ENCODE measurements at regions not wholly inside any gene's neighbourhood (a gene's known extent, or its start where the extent isn't known, plus 50 kb on each side); places are given as distances from the start of the nearest gene placed in this dataset.

DNA sequence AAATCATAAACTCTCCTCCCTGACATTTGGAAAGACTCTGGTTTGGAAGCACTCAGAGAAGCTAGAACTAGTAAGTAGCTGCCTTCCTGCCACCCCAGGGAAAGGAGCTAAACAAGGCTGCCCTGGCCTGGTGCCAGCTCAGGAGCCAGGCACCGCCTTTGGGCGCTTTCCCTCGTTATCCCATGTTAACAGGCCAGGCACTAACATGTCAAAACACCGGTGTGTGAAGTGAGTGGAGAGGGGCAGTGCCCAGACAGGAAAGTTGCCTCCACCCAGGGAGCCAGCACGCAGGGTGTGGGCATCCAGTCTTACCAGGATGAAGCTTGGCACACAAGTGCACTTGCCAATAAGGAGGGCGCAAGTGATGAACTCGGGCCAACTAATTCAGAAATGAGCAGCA is 346.8 kb downstream of the RRAGC start:
- no peak overlapping the region for H3K4me2 ChIP-seq (ENCODE audit: low read length)
- BruUV-seq (replicated peaks) = no TSS peak
- intact Hi-C loops (cut with micrococcal nuclease) = no loop called here

More for the DNA sequence above, 346.8 kb downstream of the RRAGC start:
- Histone ChIP-seq H3K27me3 (ENCODE audit: insufficient read depth, low read length) (peaks cover 54% of the 10 kb centered on the region), H3K27ac (ENCODE audit: low read depth, low read length) (no peak overlapping the region), H3K36me3 (ENCODE audit: control insufficient read depth in 1 of 2, insufficient read depth in 2 of 2, low read length in 2 of 2) (no peaks in the 10 kb centered on the region), H4K20me1 (ENCODE audit: insufficient read depth) (no peaks in the 10 kb centered on the region), H3K4me1 (ENCODE audit: control insufficient read depth in 1 of 2, insufficient read depth in 2 of 2, low read length in 2 of 2) (no peaks in the 10 kb centered on the region), H3K4me3 (replicated peaks in 1 of 2; ENCODE audit: low read depth in 1 of 2, low read length in 2 of 2) (no peak overlapping the region), H3K79me2 (ENCODE audit: insufficient read depth, low read length) (no peaks in the 10 kb centered on the region), H2AFZ (ENCODE audit: low read depth, low read length, poor library complexity, severe bottlenecking) (no peak overlapping the region), H3K9me3 (ENCODE audit: control insufficient read depth in 1 of 2, insufficient read depth in 1 of 2, low read depth in 1 of 2, low read length in 2 of 2) (no peaks in the 10 kb centered on the region), H3K9ac (ENCODE audit: low read length) (no peak overlapping the region), H3K9me2 (ENCODE audit: insufficient read depth) (no peaks in the 10 kb centered on the region)
- ChIA-PET CTCF (interaction anchor here (0.9 to 2.3 kb wide), 2 partner anchors 10 to 23 kb away, joined by 3 to 7 read pairs; no protein-coding TSS in a partner anchor), POLR2A (no interaction called here), RAD21 (ENCODE audit: low non-redundant PET in 1 of 2, low total read pairs in 2 of 2, uncharacterized antibody in 2 of 2, unreplicated experiment in 2 of 2) (no interaction called here)
- DNase-seq (ENCODE audit: low read depth, low spot score) = no peak
- no peak for ATAC-seq
- TF ChIP-seq ATF3 (IDR thresholded peaks at IDR 0.05) = no peak
- TF ChIP-seq REST (IDR thresholded peaks at IDR 0.05; ENCODE audit: low read depth) = no peak
- TF ChIP-seq ZFX (IDR thresholded peaks at IDR 0.05) = no peak
- no peak for TF ChIP-seq JUND (IDR thresholded peaks at IDR 0.05)
- TF ChIP-seq EGR1 (IDR thresholded peaks at IDR 0.05; ENCODE audit: low read depth) = no peak
- TF ChIP-seq POLR2A (IDR thresholded peaks at IDR 0.05; ENCODE audit: borderline replicate concordance, extremely low read depth, insufficient read depth, insufficient read length) = no peak
- TF ChIP-seq ZBTB33 (IDR thresholded peaks at IDR 0.05; ENCODE audit: extremely low read depth, insufficient replicate concordance, low read length) = no peak
- TF ChIP-seq ZNF274 (IDR thresholded peaks at IDR 0.05; ENCODE audit: low read depth, low read length) = no peak
- TF ChIP-seq RAD21 (IDR thresholded peaks at IDR 0.05; ENCODE audit: low read depth) = no peak
- no peak for TF ChIP-seq SP1 (IDR thresholded peaks at IDR 0.05; ENCODE audit: low read depth)
- no peak for TF ChIP-seq TCF7L2 (IDR thresholded peaks at IDR 0.05; ENCODE audit: borderline replicate concordance, extremely low read depth, insufficient read depth, insufficient read length)
- TF ChIP-seq, protein P1, sequence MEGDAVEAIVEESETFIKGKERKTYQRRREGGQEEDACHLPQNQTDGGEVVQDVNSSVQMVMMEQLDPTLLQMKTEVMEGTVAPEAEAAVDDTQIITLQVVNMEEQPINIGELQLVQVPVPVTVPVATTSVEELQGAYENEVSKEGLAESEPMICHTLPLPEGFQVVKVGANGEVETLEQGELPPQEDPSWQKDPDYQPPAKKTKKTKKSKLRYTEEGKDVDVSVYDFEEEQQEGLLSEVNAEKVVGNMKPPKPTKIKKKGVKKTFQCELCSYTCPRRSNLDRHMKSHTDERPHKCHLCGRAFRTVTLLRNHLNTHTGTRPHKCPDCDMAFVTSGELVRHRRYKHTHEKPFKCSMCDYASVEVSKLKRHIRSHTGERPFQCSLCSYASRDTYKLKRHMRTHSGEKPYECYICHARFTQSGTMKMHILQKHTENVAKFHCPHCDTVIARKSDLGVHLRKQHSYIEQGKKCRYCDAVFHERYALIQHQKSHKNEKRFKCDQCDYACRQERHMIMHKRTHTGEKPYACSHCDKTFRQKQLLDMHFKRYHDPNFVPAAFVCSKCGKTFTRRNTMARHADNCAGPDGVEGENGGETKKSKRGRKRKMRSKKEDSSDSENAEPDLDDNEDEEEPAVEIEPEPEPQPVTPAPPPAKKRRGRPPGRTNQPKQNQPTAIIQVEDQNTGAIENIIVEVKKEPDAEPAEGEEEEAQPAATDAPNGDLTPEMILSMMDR (IDR thresholded peaks at IDR 0.05 in 2 of 3, conservative IDR thresholded peaks at IDR 0.05 in 1 of 3; ENCODE audit: borderline replicate concordance in 1 of 3, insufficient read depth in 1 of 3, low read depth in 2 of 3, low read length in 2 of 3) = no peak
- no peak for TF ChIP-seq CEBPB (IDR thresholded peaks at IDR 0.05; ENCODE audit: low read depth)
